HUES6 (cell line): ENCODE measurements at regions not wholly inside any gene's neighbourhood (a gene's known extent, or its start where the extent isn't known, plus 50 kb on each side); places are given as distances from the start of the nearest gene placed in this dataset.
"Not testable (repeated sequence)": the region's sequence is repeated elsewhere in the genome, so short reads cannot be mapped to it uniquely, and the experiment has no call there.

Experiments
- H3K27ac ChIP-seq: 2 replicates; pipeline ENCODE4 v1.7.0; 2013; ENCODE audit warnings: low read depth, mild to moderate bottlenecking, low read length, inconsistent platforms
- H3K27me3 ChIP-seq: 2 replicates; pipeline ENCODE4 v1.6.1; 2013; ENCODE audit warnings: low read length; ENCODE audit not compliant: control insufficient read depth, insufficient read depth
- H3K36me3 ChIP-seq: 2 replicates; pipeline ENCODE4 v1.6.1; 2013; ENCODE audit warnings: low read length; ENCODE audit not compliant: control insufficient read depth, insufficient read depth
- H3K4me1 ChIP-seq: 2 replicates; pipeline ENCODE4 v1.6.1; 2013; ENCODE audit warnings: low read length; ENCODE audit not compliant: control insufficient read depth, insufficient read depth
- H3K4me3 ChIP-seq: 2 replicates; pipeline ENCODE4 v1.5.1; 2013; ENCODE audit warnings: low read depth, low read length
- H3K9ac ChIP-seq: one replicate; pipeline ENCODE4 v1.6.1; 2013; ENCODE audit warnings: mild to moderate bottlenecking, low read length
- H3K9me3 ChIP-seq: 2 replicates; pipeline ENCODE4 v1.6.1; 2013; ENCODE audit warnings: low read depth, low read length; ENCODE audit not compliant: control insufficient read depth, insufficient read depth

DNA sequence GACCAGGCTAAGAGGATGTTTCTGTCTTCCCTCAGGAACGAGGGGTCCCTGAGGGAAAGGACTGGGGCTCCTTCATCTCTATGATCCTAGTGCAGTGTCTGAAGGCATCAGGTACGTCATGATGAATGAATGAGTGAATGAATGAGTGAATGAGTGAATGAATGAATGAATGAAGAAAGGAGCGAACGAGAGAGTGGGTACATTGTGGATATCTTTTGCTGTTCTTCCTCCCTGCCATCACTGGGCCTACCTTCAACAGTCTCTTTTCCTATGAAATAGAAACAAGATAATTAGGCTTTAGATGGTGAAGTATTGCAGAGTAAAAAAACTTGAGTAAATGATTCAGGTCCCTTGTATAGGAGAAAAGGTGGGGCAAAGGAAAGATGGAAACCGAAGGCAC lies 111.3 kb upstream of the CRHR1 start:
- H3K4me1 ChIP-seq = no peaks in the 10 kb centered on the region
- H3K36me3 ChIP-seq = no peaks in the 10 kb centered on the region
- peaks cover 7% of the 10 kb centered on the region for H3K27me3 ChIP-seq

DNA sequence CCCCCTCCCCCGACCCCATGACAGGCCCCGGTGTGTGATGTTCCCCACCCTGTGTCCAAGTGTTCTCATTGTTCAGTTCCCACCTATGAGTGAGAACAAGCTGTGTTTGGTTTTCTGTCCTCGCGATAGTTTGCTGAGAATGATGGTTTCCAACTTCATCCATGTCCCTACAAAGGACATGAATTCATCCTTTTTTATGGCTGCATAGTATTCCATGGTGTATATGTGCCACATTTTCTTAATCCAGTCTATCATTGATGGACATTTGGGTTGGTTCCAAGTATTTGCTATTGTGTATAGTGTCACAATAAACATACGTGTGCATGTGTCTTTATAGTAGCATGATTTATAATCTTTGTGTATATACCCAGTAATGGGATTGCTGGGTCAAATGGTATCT lies 110.4 kb upstream of the CRHR1 start:
- H3K27ac ChIP-seq, H3K9me3 ChIP-seq, H3K36me3 ChIP-seq, H3K9ac ChIP-seq, H3K4me1 ChIP-seq, H3K27me3 ChIP-seq, H3K4me3 ChIP-seq: not testable (repeated sequence)

More for the DNA sequence above, 111.3 kb upstream of the CRHR1 start:
- H3K27ac ChIP-seq = no peak overlapping the region
- no peaks in the 10 kb centered on the region for H3K9me3 ChIP-seq
- H3K4me3 ChIP-seq = no peak overlapping the region
- H3K9ac ChIP-seq = no peak overlapping the region

DNA sequence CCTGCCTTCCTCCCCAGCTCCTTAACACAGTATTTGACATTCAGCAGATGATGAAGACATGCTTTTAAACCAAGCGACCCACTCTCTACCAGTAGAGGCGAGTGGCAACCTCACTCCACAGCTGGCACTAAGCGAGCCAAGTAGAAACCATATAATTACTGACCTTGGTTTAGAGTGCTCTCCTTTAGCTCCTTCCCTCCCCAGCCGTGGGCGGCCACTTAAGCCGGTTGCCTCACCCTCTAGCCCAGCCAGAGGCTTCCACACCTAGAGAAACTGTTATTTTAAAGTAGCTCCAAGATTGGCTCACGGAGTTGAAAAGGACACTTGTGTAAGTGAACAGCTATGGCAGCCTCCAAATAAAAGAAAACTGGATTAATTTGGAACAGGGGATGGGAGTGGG lies 109.1 kb upstream of the CRHR1 start:
- Histone ChIP-seq H3K36me3 (no peaks in the 10 kb centered on the region), H3K27me3 (peaks cover 3% of the 10 kb centered on the region; the same call in 1 of the 2 replicates), H3K4me1 (no peaks in the 10 kb centered on the region), H3K4me3 (no peak overlapping the region), H3K27ac (no peak overlapping the region), H3K9me3 (no peaks in the 10 kb centered on the region), H3K9ac (no peak overlapping the region)

DNA sequence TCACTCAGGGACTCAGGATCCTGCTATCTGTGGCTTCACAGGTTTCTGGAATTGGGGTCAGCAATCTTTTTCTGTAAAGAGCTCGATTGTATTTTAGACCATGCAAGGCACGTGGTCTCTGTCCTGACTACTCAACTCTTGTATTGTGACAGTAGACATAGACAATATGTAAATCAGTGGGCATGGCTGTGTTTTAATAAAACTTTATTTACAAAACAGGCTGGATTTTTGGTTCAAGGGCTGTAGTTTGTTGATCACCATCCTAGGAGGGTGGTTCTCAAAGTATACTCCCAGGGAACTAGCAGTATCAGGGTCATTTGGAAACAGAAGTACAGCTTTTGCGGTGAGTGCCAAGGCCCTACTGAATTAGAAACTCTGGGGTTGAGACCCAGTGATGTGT lies 108.2 kb upstream of the CRHR1 start:
- Histone ChIP-seq H3K4me1 (no peaks in the 10 kb centered on the region), H3K27ac (no peak overlapping the region), H3K9me3 (no peaks in the 10 kb centered on the region), H3K36me3 (no peaks in the 10 kb centered on the region), H3K9ac (no peak overlapping the region), H3K27me3 (no peaks in the 10 kb centered on the region), H3K4me3 (no peak overlapping the region)

DNA sequence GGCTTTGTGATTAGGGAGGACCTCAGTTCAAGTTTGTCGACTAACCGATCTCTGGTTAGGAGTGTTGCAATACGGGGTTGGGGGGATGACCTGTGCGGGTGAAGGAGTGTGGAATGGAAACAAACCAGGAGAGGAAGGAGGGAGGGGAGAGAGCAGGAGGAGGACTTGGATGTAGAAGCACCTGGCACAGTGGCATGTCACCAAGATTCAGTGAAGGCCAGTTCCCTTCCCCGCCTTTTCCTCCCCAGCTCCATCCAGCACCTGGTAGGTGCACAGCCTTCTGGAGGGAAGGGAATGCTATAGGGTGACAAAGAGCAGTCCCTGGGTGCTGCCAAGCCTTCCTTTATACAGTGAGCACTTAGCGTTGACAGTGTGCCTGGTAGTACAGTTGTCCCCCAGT lies 107.4 kb upstream of the CRHR1 start:
- H3K9ac ChIP-seq = no peak overlapping the region
- H3K9me3 ChIP-seq = no peaks in the 10 kb centered on the region
- H3K36me3 ChIP-seq = no peaks in the 10 kb centered on the region
- H3K4me3 ChIP-seq = no peak overlapping the region
- no peak overlapping the region for H3K27ac ChIP-seq
- H3K4me1 ChIP-seq = no peaks in the 10 kb centered on the region
- H3K27me3 ChIP-seq = no peaks in the 10 kb centered on the region

DNA sequence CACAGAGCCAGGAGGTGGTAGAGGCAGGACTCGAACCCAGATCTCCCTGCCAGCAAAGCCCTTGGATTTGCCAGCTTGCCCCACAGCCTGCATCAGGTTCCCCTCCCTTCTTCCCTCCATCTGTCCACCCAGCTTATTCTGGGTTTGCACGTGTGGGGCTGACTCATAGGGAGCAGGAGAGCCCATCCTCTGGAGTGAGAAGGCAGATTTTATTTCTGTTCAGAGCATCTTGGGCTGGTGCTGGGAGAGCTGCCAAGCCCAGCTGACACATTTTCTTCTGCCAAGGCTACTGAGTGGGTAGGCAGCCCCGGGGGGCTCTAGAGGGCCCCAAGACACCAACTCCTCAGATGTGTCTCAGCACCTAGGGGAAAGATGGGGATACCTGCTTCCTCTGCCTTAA lies 106.3 kb upstream of the CRHR1 start:
- Histone ChIP-seq H3K4me1 (no peaks in the 10 kb centered on the region), H3K36me3 (no peaks in the 10 kb centered on the region), H3K4me3 (no peak overlapping the region), H3K9me3 (no peaks in the 10 kb centered on the region), H3K27me3 (no peaks in the 10 kb centered on the region), H3K9ac (no peak overlapping the region), H3K27ac (no peak overlapping the region)

DNA sequence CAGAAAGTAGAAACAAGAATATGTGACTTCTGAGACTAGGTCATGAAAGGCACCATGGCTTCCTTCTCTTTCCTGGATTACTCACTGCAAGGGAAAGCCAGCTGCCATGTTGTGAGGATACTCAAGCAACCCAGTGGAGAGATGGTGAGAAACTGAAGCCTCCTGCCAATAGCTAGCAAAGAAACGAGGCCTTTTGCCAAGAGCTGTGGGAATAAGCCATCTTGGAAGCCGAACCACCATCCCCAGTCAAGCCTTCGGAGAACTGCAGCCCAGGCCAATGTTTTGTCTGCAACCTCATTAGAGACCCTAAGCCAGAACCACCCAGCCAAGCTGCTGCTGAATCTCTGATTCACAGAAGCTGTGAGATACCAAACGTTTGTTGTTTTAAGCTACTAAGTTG lies 104.7 kb upstream of the CRHR1 start:
- no peaks in the 10 kb centered on the region for H3K4me1 ChIP-seq
- H3K9me3 ChIP-seq = no peaks in the 10 kb centered on the region
- no peaks in the 10 kb centered on the region for H3K27me3 ChIP-seq
- no peak overlapping the region for H3K9ac ChIP-seq
- H3K27ac ChIP-seq = no peak overlapping the region
- H3K4me3 ChIP-seq = no peak overlapping the region
- no peaks in the 10 kb centered on the region for H3K36me3 ChIP-seq

DNA sequence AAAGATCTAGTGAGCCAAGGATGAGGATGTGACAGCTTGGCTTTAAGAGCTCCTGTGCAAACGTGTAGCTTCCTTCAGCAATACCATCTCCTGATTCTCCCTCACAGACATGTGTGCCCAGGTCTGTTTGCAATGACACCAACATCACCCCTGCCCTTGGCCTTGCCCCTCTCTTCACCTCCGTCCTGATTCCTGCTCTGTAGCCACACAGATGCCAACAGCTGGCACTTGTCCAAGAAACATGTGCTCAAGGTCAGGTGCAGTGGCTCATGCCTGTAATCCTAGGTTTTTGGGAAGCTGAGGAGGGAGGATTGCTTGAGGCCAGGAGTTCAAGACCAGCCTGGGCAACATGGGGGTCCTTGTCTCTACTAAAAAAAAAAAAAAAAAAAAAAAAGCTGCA lies 103.8 kb upstream of the CRHR1 start:
- Histone ChIP-seq H3K9ac (no peak overlapping the region), H3K27me3 (no peaks in the 10 kb centered on the region), H3K4me3 (no peak overlapping the region), H3K27ac (no peak overlapping the region), H3K9me3 (no peaks in the 10 kb centered on the region), H3K36me3 (no peaks in the 10 kb centered on the region), H3K4me1 (no peaks in the 10 kb centered on the region)

DNA sequence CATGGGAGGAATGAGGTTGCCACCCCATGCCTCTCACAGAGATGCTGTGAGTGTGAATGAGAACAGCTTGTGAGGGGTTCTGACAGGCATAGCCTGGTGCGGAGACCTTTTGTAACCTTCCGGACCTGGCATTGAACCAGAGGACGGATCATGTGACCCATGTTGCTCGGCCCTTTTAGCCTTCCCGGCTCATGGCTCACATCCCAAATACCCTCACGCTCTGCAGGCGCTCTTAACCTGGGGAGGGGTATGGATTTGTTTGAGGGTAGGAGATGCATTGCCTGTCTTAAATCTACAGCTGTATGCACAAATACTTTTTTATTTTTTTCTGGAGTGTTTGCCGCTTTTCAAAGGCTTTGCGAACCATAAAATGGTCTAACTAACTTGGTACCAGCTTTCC lies 102.4 kb upstream of the CRHR1 start:
- no peak overlapping the region for H3K4me3 ChIP-seq
- H3K27ac ChIP-seq = no peak overlapping the region
- H3K4me1 ChIP-seq = no peaks in the 10 kb centered on the region
- no peaks in the 10 kb centered on the region for H3K27me3 ChIP-seq
- H3K36me3 ChIP-seq = no peaks in the 10 kb centered on the region
- no peaks in the 10 kb centered on the region for H3K9me3 ChIP-seq
- H3K9ac ChIP-seq = no peak overlapping the region

DNA sequence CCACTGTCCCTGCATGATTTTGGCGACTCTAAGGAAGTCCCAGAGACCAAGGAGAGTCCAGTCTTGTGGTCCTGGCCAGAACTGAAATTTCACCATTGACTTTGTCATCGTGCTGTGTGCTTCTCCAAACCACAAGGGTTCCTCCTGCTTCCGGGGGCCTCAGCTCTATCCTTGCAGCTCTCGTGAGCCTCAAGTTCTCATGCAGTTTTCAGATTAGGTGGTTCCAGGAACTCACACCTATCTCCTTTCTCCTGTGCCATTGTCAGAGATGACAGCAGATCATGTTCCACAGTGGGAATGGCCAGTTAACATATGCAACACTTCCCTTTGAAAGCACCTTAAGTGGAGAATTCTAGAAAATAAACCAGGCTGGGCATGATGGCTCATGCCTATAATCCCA lies 97.9 kb upstream of the CRHR1 start:
- peaks cover 5% of the 10 kb centered on the region; the same call in 1 of the 2 replicates for H3K27me3 ChIP-seq
- H3K9me3 ChIP-seq = no peaks in the 10 kb centered on the region
- H3K27ac ChIP-seq = no peak overlapping the region
- no peak overlapping the region for H3K4me3 ChIP-seq
- no peaks in the 10 kb centered on the region for H3K4me1 ChIP-seq
- H3K36me3 ChIP-seq = no peaks in the 10 kb centered on the region
- H3K9ac ChIP-seq = no peak overlapping the region

DNA sequence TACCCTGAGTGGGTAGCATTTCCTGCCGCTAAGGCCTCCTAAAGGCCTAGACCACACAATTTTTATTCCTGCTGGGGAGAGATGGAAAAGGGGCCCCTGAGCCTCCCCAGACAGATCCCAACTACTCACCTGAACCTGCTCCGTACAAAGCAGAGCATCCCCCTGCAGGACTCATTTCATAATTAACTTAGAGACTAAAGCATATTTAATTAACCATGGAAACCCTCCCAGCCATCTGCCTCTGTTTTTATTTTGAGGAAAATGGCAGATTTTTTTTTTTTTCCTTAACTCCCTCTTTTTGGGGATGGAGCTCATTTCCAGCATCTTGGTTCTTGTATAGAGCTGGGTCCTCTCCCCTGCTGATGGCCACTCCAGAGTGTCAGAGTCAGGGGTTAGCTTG lies 96.5 kb upstream of the CRHR1 start:
- Histone ChIP-seq H3K9me3 (no peaks in the 10 kb centered on the region), H3K27ac (no peak overlapping the region), H3K4me1 (no peaks in the 10 kb centered on the region), H3K4me3 (no peak overlapping the region), H3K27me3 (peaks cover 5% of the 10 kb centered on the region; the same call in 1 of the 2 replicates), H3K36me3 (no peaks in the 10 kb centered on the region), H3K9ac (no peak overlapping the region)

DNA sequence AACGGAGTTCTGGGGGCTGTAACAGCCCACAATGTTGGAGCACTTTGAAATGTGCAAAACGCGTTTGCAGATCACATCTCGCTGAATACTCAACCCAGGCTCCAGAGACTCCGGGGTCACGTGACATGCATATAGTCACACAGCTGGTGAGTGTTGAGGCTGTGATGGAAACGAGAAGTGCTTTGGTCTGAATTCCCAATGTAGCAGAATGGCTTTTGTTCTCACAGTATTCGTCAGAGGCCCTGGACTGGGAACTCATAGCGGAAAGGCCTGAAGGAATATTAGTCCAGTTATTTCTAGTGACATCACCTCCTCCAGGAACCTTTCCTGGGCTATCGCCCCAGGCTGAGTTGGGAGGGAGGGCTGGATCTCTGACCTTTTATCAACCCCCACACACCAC lies 95.8 kb upstream of the CRHR1 start:
- H3K9me3 ChIP-seq = no peaks in the 10 kb centered on the region
- no peak overlapping the region for H3K4me3 ChIP-seq
- H3K4me1 ChIP-seq = no peaks in the 10 kb centered on the region
- peaks cover 5% of the 10 kb centered on the region; the same call in 1 of the 2 replicates for H3K27me3 ChIP-seq
- no peaks in the 10 kb centered on the region for H3K36me3 ChIP-seq
- H3K9ac ChIP-seq = no peak overlapping the region
- H3K27ac ChIP-seq = no peak overlapping the region
